ENCODE measurements at regions not wholly inside any gene's neighbourhood (a gene's known extent, or its start where the extent isn't known, plus 50 kb on each side); places are given as distances from the start of the nearest gene placed in this dataset.
A peak's percentile ranks its signal among the peaks of the same experiment; 100 is the strongest.
"Not testable (repeated sequence)": the region's sequence is repeated elsewhere in the genome, so short reads cannot be mapped to it uniquely, and the experiment has no call there.

- no peak for DNase-seq (ENCODE audit: low read depth)
These were observed 645.2 kb upstream of the RGMB start for GRCh38 chr5:98128271-98128670.

- no peak for DNase-seq (ENCODE audit: low read depth)
These were observed 644.6 kb upstream of the RGMB start for GRCh38 chr5:98128846-98129245.

- DNase-seq (ENCODE audit: low read depth): peak; percentile 7
These were observed 643.0 kb upstream of the RGMB start for GRCh38 chr5:98130261-98131035.

DNA sequence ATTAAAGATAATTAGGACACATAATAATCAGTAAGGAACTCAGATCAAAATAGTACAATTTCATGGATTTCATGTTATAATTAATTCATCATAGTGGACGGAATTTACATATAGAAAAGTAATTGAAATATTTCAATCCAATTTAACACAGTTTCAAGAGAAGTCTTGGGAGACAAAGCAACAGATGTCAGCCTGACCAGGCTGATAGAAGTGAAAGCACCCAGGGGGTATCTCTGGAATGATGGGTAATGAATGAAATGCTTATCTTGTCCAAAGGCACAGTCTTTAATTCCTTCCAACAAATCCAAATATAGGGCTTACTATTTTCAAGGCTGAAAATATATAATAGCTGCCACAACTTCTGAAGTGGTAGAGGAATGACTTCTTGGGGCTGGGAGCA is 629.3 kb upstream of the RGMB start:
- DNase-seq (ENCODE audit: low read depth): no peak

DNA sequence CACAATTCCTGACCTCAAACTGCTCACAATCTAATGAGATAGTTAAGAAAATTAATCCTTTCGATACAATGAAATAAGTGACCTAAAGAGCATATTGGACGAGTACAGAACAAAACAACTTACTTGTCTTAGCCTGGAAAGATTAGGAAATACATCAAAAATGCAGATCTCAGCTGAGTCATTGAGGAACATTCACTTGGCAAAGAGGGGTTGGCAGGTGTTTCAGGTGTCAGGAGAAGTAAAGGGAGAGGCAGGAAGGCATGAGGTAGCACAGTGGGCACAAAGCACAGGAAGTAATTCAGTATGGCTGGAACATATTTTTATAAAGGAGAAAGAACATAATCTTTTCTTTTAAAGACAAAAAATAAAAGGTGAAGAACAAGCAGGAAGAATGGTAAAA is 628.8 kb upstream of the RGMB start:
- no peak for DNase-seq (ENCODE audit: low read depth)

DNA sequence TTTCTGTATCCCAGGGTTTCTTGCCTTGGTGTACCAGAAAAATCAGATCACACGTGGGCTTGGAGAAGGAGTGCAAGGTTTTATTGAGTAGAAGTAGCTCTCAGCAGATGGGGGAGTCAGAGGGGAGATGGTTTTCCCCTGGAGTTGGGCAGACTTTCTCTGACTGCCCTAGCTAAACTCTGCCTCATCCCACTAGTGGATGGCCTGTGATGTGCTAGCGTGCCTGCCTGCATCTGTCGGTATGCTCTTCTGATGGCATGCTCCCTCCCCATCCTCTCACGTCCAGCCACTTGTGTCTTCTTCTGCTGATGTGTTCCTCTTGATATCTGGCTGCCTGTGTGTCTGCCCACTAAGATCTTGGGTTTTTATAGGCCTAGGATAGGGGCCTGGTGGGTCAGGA is 616.1 kb upstream of the RGMB start:
- DNase-seq (ENCODE audit: low read depth): no peak

DNA sequence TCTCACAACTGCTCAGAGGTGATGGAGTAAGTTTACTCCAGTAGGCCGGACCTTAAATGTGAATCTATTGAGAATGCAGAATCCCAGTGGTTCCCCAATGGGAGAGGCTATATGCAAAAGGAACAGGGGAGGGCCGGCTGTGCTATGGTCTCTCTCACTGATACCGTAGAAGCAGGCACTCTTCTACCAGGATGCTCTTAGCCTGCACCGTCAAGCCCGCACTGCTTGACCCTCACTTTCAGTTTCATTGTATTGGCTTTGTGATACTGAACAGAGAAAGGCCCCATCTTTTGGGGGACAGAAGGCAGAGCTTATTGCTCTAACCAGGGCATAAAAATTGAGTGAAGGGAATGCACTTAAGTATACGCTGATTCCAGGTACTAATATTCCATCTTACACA is 615.0 kb upstream of the RGMB start:
- no peak for DNase-seq (ENCODE audit: low read depth)

DNA sequence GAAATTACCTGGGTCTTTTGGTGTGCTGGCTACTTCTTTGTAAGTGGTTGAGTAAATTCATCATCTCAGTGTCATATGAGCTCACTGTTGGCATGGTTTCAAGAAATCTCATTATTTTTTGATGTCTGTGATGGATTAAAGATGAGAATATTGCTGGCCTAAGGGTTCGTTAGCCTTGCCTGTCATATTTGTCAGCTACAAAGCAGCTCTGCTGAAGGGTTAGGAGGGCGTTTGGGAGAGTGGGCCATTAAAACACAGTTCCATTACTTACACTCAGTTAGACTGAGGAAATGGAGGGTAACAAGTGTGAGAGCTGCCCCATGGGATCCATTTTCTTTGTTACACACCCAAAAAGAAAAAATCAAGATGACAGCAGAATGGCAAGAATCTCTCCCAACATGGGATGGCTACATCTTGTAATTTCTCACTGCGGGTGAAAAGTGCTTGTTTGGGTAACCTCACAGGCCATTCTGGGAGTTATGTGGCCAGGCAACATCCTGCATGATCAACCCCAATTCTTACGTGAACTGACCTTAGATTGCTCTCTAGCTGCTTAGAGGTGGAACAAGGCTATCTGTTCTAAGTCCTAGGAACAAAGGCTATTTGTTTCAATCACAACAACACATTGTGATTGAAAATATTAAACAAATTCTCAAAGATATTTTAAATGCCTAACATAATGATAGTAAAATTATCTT is 609.5 kb upstream of the RGMB start:
- no peak for DNase-seq (ENCODE audit: low read depth)

- DNase-seq (ENCODE audit: low read depth): no peak
These were observed 604.6 kb upstream of the RGMB start for GRCh38 chr5:98168871-98169270.

GRCh38 chr5:98170994-98171393 is 602.5 kb upstream of the RGMB start:
- DNase-seq (ENCODE audit: low read depth): no peak

GRCh38 chr5:98173334-98173733 is 600.1 kb upstream of the RGMB start:
- DNase-seq (ENCODE audit: low read depth): peak; percentile 41

DNA sequence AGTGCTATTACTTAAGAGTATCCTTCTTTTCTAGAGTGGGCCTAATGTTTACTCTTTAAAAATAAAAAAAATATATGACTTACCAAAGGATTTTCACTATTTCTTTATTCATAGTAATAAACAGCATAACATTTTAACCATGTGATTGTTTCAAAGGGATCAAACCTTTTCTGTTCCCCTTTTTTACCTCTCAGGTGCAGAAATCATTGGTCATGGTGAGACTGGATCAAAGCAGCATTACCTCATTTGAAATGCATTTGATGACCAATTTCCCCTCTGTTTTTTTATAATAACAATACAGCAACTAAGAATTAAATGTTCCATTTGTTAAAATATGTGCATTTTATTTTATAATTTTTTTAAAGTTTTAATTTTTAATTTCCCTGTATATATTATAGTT is 598.0 kb upstream of the RGMB start:
- DNase-seq (ENCODE audit: low read depth): no peak

DNA sequence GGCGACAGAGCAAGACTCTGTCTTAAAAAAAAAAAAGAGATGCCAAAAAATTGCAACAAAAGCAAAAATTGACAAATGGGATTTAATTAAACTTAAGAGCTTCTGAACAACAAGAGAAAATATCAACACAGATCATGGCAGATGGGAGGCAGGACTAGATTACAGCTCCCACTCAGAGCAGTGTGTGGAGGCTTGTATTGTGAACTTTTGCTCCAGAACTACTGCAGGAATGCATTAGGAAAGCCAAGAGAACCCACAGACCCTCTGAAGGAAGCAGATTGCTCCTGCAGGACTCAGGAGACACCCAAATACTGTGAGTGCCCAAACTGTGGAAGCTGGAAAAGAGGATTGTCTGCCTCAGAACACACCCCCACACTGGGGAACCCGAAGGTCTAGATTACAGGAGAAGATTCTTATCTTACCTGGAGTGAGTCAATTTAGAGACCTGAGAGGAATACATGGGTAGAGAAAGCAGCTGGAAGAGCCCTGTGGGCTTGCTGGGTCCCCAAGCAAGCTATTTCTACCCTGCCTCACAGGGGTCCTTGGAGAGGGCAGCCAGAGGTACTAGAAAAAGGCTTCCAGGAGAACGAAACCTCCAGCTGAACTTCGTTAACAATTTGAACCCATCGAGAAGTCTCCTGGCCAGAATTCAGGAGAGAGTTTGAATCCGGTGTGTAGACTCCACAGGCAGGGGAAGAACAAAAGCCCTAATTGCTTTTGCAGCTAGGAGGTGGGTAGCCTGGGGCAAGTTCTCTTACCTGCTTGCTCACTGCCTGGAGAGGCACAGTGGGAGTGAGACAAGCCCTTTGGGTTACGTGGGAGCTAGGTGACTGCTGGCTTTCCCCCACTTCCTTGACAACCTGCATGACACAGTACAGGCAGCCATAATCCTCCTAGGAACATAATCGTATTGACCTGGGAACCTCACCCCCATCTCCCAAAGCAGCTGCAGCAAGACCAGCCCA is 593.4 kb upstream of the RGMB start:
- DNase-seq (ENCODE audit: low read depth): peak; percentile 48

GRCh38 chr5:98186128-98186527 is 587.3 kb upstream of the RGMB start:
- DNase-seq (ENCODE audit: low read depth): no peak

GRCh38 chr5:98187945-98188344 is 585.5 kb upstream of the RGMB start:
- no peak for DNase-seq (ENCODE audit: low read depth)

GRCh38 chr5:98190344-98190743 is 583.1 kb upstream of the RGMB start:
- DNase-seq (ENCODE audit: low read depth): not testable (repeated sequence)

DNA sequence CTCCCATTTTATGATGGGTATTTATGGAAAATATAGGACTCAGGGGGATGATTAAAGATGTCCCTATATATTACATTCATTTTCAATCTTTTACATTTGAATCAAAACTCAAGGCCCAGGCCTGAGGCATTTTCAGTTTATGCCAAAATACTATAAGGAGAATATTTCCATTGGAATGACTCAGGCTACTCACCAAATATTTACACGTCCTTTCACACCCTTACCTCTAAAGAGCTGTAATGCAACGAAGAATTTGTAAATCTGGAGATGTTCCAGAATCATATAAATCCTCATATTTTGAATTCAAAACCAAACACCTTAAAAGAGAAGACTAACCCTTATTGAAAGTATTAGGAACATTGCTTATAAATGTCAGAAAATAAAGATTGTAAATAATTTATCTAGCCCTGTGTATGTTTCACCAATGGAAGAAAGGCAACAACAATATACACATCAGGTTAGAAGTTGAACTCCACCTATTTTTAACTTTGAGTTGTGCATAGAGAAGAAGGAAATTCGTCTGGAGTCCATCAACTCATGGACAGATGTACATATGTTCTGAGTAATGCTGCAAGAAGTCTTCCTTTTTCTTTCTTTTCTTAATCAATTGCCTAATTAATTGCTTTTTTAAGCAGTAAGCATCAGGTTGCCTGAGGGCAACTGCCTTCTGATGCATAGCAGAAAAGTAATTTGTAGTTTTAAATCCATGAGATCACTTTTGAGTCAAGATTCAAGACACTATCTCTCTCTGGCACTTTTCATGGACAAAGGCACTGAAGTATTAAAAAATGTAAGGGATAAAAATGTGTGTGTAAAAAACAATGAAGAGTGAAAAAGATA is 579.3 kb upstream of the RGMB start:
- no peak for DNase-seq (ENCODE audit: low read depth)

DNA sequence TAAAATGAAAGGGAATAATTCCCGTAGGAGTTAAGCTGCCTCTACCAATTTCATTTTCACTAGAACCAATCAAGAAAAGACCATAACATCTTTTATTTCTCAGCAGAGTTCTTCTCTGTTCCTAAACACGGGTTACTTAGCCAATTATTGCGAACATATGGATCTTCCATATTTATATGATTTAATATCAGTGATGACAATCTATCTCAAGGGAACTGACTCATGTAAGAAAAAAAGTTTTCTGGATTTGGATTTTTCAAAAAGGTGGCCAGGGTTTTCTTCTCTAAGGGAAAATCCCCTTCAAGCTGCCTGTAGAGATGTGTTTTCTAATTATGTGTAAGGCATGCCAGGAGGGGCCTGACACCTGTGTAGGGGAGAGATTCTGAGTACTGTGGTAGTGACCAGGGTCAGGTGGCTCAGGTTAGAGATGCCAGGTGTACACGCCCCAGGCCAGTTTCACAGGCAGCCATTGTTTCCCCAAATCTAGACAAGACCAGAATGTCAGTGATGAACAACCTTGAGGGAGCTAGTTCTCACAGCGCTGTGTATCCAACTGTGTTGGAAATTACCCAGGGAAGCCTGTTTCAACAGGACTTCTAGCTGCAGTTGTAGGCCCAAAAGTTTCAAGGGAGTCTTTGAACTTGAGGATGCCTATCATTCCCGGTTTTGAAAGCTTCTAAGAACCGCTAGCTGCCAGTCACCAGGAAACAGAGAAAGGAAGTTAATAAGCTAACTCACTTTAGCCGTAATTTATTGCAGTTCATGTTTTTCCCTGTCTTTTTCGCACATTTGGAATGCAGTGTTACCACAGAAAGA is 572.5 kb upstream of the RGMB start:
- DNase-seq (ENCODE audit: low read depth): peak; percentile 52

DNA sequence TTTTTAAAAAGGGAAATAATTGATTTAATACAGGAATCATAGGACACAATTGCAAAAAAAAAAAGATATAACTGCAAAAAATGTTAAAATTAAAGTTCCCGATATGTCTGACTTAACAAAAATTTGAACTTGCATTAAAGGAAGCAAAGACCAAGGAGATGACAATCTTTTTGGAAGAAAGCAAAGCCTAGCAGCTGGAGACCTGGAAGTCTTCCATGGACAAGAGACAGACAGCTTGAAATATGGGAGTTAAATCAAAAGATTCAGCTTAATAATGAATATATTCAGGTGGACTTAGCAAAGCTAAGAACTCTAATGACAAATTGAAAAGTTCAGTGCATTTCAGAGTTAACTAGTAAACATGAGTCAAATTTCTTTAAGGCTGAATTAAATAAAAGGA is 568.7 kb upstream of the RGMB start:
- no peak for DNase-seq (ENCODE audit: low read depth)

DNA sequence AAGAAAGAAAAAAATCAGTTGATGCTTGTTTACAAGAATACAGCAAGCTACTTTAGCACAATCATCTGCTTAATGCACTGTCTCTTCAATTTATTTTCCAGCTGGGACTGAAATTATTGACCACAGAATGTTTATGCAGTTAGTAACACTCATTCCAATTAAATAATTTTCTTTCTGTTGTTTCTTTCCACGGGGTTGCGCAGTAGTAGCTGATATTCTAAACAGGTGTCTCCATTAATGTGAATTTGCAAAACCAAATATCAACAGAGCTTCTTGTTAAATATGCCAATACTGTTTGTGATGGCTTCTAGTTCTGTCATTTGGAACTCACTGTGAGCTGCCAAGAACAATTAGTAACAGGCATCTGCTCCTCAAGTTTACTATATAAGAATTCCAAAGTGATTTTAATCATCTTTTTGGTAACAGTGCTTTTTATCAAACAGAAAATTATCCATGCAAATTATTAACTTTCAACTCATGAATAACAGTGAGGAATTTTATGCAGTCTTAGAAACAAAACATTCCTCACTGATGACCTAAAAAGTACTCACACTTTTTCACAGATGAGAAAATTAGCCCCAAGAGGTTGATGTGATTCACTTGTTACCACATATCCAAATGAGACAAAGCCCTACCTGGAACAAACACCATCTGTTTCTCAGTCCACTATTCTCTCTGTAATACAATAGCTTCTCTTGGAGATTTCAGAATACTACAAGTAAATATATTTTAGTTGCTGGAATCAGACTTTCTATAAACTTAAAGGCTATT is 567.6 kb upstream of the RGMB start:
- peak; percentile 42 for DNase-seq (ENCODE audit: low read depth)

Data from amniotic epithelial cell (primary cell).